ENCODE measurements at regions not wholly inside any gene's neighbourhood (a gene's known extent, or its start where the extent isn't known, plus 50 kb on each side); places are given as distances from the start of the nearest gene placed in this dataset.

GRCh38 chr7:153472516-153472915, 579.7 kb upstream of the DPP6 start:
- no peak for TF ChIP-seq ZNF274 (IDR thresholded peaks at IDR 0.05; ENCODE audit: low read depth, low read length)
- no peak for TF ChIP-seq YY1 (IDR thresholded peaks at IDR 0.05; ENCODE audit: insufficient read depth, insufficient read length)

Measured in NT2/D1 (cell line).